HL-60/S4 treated with phorbol 12-myristate 13-acetate at 8.2 ng/mL for 4 days and 3 days (cell line): ENCODE measurements at regions not wholly inside any gene's neighbourhood (a gene's known extent, or its start where the extent isn't known, plus 50 kb on each side); places are given as distances from the start of the nearest gene placed in this dataset.

Experiments
- in situ Hi-C: fragments of 300-500 bp; cut with MboI; formaldehyde crosslinking; loops from 2 replicates; pipeline ENCODE4 v1.15.0; 2022; ENCODE audit warnings: low sequenced_read_pairs

- in situ Hi-C loops, result no loop called here
Measured at GRCh38 chr5:175054243-175054642, 329.9 kb downstream of the MSX2 start.

- in situ Hi-C loops, result no loop called here
Measured at GRCh38 chr5:175052351-175052750, 328.0 kb downstream of the MSX2 start.

GRCh38 chr5:175047048-175047447 is 322.7 kb downstream of the MSX2 start:
- in situ Hi-C loops, result no loop called here

DNA sequence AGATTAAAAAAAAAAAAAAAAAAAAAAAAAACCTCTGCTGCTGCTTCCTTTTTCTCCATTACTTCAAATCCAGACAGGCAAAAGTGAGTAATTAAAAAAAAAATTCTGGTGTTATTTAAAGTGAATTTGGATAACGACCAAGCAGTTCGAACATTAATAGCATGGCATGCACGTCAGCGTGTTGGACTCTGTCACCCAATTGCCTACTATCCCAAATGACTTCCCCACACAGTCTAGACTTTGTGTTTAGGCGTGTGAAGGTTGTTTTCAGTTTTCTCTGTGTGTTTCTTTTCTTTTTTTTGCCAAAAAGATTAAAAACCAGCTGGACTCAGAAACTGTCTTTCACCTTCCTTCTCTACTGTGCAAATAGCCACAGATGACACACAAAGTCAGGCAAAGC is 321.4 kb downstream of the MSX2 start:
- in situ Hi-C loops, result no loop called here

DNA sequence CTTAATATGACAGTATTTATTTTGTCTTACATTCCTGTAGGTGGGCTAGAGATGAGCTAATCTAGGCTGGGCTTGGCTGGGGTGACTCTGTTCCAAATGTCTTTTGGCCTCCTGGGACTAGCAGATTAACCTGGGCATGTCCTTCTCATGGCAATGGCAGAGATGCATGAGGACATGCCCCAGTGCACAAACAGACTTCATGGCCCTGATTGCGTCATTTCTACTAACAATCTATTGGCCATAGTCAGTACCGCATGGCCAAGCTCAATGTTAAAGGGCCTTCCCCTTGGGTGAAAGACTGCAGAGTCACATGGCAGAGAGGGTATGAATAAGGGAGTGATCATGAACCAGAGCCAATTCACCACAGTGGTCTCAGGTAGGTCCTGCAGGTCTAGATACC is 313.4 kb downstream of the MSX2 start:
- in situ Hi-C loops, result no loop called here

DNA sequence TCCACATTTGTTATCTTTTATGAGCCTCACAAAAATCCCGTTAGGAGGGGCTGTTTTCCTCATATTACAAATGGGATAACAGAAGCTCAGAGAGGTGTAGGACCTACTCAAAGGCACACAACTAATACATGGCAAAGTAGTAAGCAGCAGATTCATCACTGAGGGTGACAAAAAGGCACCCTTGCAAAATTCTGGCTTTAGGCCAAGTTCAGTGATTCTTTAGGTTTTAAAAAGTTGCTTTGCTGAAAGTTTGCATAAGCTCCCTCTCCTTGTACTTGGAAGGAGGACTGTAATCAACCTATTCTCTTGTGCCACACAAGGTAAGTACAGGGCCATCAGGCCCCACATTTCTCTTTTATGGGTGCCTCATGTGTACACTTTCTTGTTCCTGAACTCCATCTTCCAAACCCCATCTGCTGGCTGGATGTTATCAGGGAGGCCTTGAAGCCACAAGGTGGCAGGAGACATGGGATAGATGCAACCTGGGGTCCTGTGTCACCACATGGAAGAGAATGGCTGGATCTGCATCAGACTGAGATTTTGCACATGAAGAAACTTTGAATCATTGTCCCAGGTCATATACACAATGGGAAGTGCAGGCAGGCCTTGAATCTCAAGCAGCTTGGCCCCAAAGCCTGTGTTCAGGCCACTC is 311.6 kb downstream of the MSX2 start:
- in situ Hi-C loops, result no loop called here

DNA sequence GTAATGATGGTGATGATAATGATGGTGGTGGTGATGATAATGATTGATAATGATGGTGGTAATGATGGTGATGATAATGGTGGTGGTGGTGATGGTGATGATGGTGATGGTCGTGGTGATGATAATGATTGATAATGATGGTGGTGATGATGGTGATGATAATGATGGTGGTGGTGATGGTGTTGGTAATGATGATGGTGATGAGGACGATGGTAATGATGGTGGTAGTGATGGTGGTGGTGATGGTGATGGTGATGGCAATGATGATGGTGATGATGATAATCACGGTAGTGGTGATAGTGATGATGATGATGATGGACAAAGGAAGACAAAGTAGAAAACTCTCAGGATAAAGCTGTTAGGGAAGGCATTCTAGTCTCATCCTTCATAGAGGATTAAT is 310.5 kb downstream of the MSX2 start:
- in situ Hi-C loops, result no loop called here

- in situ Hi-C loops, result no loop called here
Measured at GRCh38 chr5:175032741-175033151, 308.4 kb downstream of the MSX2 start.

GRCh38 chr5:175032013-175032412 is 307.6 kb downstream of the MSX2 start:
- in situ Hi-C loops, result no loop called here

DNA sequence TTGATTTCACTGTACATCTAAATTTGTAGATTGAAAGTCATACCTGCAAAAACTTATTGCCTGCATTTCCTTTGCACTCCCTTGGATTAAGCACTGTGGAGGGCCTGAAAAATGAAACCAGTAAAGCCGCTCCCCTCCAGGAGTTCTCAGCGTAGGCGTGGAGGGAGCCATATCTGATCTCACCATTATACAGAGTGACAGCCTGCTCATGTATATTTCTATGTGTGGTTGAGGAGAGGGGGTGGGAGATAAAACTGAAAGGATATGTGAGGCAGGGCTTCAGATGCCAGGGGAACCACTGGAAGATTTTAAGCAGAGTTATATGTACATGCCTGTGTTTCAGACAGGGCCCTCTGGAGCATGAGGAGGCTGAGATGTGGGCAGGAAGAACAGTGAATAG is 303.0 kb downstream of the MSX2 start:
- in situ Hi-C loops, result no loop called here

- in situ Hi-C loops, result no loop called here
Measured at GRCh38 chr5:175025077-175025476, 300.7 kb downstream of the MSX2 start.

GRCh38 chr5:175021841-175022625 is 297.7 kb downstream of the MSX2 start:
- in situ Hi-C loops, result no loop called here

- in situ Hi-C loops, result no loop called here
Measured at GRCh38 chr5:175021321-175021720, 296.9 kb downstream of the MSX2 start.

DNA sequence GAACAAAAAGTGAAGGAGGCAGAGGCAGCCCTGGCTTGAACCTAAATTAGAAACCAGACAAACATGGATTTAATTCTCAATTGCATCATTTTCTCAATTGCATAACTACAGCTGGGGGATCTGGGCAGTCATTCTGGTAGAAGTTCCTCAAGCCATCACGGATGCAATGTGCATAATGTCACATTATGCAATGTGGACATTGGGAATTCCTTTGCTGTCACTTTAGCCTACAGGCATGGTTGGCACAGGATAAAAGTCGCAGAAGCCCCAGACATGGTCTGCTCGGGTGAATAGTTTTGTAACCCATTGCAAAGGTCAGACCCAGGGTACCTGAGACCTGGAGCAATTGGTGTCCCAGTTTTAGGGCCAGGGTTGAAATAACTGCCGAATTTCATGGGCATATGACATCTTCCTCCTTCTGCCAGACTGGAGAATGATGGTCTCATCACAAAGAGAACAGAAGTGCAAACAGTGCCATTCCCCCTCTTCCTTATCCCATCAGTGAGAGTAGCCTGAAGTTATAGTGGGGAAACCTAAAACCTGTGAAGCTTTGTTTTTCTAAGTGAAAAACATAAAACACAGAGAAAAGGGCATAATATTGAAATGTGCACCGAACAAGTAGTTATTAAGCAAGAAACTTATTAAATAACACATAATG is 290.8 kb downstream of the MSX2 start:
- in situ Hi-C loops, result no loop called here

GRCh38 chr5:175013251-175013650 is 288.9 kb downstream of the MSX2 start:
- in situ Hi-C loops, result no loop called here

- in situ Hi-C loops, result no loop called here
Measured at GRCh38 chr5:175012267-175012666, 287.9 kb downstream of the MSX2 start.

- in situ Hi-C loops, result no loop called here
Measured at GRCh38 chr5:175003531-175003930, 279.1 kb downstream of the MSX2 start.

DNA sequence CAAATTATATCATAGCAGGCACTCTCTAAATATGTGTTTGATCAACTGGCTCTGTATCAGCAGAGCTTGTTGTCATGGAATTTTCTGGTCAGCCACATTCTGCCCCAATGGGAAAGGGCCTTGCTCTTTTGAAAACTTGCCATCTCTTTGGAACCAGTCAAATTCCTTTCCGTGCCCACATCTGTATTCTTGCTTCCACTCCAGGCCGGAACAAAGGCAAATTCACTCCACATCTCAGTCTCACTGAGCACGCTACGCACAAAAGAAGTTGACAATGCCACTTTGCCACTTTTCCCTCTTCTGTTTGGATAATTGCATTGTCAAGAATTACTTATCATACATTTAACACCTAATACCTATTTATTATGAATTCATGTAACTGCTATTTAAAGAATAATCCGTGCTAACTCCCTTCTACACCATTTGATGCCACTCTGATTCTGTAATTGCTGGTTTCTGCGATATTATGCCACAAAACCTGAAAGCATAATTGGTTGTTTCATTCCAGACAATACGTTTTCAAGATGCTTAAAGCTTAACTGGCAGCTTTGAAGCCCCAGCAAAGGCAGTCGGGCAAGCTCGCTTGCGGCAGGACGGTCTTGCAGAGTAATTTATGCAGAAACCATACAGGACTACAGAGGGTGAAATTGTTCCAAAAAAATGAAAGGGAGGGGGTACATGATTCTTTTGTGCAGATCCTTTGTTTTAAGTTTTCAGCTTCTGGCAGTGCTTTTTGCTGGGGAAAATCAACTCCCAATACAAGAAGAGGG is 277.7 kb downstream of the MSX2 start:
- in situ Hi-C loops, result no loop called here

DNA sequence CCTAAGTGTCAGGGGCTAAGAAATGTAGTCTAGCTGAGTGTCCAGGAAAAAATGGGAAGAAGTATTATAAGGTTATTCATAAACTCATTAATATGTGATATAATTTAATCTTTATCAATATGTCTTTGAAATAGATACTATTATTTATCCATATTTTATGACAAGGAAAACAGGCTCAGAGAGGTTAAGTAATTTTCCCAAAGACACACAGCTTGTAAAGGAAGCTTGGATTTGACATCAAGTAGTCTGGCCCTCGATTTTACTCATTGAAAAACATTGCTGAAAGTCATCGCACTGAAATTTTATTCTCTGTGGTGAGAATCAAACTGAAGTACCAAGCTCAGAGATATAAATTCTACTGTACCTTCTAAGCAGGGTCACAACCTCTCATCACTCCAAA is 276.9 kb downstream of the MSX2 start:
- in situ Hi-C loops, result no loop called here

GRCh38 chr5:174999581-174999980 is 275.2 kb downstream of the MSX2 start:
- in situ Hi-C loops, result no loop called here

DNA sequence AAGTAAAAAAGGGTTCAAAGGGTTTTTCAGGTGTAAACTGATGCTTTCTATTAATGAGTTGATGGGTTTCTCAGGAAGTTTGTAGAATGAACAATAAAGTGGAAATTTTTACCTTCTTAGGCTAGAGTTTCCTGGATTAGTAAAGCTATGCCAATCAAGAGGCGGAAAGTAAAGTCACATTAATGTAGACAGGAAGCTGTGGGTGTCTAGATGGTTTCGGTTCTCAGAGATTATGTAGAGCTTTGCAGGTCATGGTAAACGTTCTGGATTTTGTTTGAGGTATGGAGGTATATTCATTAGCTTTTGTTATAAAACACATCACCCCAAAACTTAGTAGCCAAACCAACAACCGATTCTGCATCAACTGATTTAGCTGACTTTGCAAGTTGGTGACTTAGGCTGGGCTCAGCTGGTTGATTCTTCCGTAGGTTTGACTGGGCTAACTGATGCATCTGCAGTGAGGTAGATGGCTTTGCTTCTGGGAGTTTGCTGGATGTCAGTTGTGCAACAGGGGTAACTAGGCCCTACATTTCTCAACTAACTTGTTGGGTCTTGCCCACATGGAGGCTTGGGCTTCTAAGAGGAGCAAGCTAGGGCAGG is 273.8 kb downstream of the MSX2 start:
- in situ Hi-C loops, result no loop called here
